ENCODE measurements at regions not wholly inside any gene's neighbourhood (a gene's known extent, or its start where the extent isn't known, plus 50 kb on each side); places are given as distances from the start of the nearest gene placed in this dataset.

GRCh38 chr1:220983877-220984635 is 104.8 kb downstream of the HLX start:
- DNase-seq: no peak

DNA sequence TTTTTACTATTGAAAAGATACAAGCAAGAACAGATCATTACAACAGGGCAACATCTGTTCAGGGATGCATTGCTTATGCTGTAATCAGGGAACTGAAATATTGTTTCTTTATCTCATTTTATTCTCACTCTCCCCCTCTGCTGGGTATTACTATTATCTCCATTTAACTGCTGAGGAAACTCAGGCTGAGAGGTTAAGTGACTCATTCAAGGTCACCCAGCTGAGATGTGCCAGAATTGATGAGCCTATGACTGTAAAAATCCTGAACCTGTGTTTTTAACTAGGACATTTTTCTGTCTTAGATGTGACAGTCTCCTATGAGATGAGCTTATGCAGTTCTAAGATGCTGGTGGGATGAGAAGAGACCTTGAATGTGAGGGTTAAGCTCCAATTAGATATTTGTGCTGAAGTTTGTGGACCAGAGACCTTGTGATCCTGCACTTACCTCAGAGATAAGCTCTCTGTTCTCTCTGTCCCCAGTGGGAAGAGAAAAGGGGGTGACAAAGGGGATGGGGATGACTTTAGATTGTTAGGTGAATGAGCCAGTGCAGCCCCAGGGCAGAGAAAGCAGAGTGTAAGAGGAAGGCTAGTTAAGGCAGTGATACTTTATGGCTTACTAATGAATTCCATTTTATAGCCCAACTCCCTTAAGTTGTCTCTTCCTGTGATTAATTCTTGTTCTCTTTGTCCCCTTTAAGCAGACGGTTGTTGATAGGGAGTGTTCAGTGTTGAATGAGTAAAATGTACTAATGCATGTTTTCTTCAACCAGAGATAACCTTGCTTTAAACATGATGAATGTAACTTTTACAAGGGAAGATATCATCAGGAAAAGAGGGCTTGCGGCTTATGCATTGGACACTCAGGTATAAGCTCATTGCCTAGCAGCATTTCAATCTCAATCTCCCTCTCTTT is 111.4 kb downstream of the HLX start:
- no peak for DNase-seq

- no peak for DNase-seq
Observed at GRCh38 chr1:220991506-220991905, 112.3 kb downstream of the HLX start.

DNA sequence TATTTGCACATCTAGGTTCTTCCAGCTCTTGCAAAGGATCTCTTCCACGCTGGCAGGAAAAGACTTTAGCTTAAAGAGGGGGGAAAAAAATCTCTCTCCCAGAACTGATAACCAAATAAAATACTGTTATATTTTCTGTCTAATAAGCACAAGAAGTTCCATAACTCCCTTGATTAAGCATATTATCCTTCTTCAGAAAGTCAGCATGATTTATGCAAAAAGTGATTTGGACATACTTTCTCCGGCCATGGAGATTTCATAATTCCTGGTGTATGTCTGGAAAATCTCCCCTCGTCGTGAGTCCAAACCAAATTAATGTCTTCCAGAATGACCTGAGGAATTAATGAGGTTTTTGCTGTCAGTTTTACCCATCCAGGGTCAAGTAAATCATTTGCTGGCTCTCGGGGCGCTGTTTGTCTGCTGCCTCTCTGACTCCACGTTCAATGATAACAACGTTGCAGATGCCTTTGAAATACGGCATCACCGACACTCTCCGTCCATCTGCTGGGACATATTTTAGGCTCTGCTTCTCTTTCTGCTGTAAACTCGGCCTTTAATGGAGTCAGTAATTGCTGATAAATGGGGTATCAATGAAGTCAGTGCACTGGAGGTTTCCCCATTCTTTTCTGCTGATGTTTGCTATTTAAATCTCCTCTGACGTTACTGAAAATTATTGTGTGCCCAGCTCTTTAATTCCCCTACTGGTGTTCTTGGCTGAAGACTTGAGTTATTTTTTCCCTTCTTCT is 112.9 kb downstream of the HLX start:
- no peak for DNase-seq

DNA sequence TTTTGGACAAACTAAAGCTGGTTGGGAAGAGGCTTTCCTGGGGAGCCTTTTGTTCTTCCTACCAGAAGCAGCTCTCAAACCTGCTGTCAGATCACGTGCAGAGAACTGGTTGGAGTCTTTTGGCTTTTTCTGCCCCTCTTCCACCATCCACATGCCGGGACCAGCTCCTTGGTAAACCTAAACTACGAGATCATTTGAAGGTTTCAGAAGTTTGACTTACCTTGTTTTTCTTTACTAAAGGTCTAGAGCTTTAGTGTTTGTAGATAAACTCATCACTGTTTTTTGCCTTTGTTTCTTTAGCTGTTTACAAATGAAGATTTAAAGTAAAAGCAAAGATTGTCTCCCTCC is 113.4 kb downstream of the HLX start:
- DNase-seq: no peak

DNA sequence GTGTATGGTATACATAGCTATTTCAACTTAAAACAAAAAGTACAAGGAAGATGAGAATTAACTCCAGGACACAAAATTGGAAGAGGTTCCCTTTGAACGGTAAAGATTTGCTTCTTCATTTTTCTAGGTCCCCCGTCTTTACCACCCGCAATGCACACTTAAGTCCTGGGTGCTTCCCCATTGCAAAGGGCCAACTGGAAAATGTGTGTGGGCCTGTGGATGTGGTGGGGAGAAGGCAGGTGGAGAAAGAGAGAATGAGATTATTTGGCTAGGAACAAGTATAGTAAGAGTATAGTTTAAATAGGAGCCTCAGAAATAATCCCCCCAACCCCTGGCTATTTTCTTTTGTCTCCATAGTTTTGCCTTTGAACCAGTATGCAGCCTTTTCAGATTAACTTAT is 115.4 kb downstream of the HLX start:
- DNase-seq: no peak

GRCh38 chr1:220997791-220998190 is 118.5 kb downstream of the HLX start:
- DNase-seq: no peak

GRCh38 chr1:220999872-221000863 is 120.9 kb downstream of the HLX start:
- no peak for DNase-seq

DNA sequence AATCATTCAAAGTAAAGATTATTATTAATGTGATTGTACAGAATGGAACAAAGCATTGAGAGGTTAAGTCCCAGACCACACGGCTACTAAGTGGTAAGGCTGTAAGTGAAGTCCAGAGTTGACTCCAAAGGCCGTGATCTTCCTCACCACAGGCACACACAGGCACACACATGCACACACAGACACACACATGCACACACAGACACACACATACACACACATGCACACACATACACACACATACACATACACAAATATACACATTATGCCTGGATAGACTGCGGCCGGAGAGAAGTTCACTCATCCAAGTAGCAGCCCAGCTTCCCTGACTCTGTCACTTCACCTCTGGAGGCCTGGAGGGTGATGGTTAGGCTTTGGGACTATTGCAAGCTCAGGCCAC is 121.9 kb downstream of the HLX start:
- no peak for DNase-seq

DNA sequence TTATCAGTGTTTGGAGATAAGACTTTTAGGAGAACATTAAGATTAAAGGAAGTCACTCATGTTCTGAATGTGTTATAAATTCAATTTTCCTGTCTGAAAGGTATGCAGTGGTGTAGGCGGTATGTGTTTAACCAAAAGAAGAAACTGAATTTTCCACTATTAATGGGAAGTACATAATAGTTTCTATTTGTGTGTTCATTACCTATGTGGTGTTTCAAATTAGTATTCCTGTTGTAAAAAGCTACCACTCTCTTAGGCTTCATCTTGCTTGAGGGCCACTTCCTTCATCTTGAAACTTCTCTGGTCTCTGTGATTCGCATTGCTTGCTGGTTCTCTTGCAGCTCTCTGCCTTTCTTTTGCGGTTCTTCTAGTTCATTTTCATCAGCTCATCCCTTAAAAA is 123.4 kb downstream of the HLX start:
- no peak for DNase-seq

DNA sequence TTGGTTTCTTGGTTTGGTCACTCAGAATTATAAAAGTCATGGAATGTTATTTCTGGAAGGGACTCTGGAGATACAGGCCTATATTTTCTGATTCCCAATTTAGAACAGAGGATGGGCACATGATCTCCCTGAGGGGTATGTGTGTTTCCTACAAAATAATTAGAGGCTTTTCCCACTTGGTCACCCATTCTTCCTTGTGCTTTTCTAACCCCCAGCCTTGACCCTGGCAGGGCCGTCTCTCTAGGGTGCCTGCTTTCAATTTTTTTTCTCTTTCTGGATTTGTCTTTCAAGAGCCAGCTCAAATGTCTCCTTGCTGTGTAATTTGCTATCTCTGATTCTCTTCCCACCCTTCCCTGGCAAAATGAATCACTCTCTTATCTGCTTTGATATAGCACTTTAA is 131.9 kb downstream of the HLX start:
- DNase-seq: no peak

GRCh38 chr1:221012120-221012519 is 132.9 kb downstream of the HLX start:
- DNase-seq: no peak

- no peak for DNase-seq
Observed at GRCh38 chr1:221013691-221014660, 134.7 kb downstream of the HLX start.

DNA sequence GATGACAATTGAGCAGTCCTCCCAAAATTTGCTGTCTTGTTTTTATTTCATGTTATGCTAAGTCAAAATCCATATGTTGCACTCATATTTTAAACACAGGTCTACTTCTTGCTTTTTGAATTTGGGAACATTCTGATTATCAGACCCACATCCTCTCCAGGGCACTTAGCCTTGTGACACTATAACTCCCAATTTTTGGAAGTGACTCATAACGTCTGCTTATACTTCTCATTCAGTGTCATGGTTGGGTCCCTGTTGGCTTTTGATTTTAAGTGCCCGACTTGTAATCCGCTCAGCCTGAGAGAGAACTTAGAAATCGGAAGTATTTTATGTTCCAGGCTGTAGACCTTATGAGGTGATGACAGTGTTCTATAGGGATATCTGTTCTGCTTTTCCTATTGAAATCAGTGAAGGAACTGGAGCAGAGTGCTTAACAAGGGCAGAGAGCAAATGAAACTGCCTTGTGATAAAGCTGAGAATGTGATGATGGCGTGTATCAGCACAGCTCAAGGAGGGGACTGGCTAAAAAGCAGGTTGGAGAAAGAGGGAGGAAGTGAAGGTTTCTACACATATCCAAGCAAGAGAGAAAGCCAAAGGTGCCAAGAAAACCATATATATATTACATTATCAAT is 136.0 kb downstream of the HLX start:
- no peak for DNase-seq

DNA sequence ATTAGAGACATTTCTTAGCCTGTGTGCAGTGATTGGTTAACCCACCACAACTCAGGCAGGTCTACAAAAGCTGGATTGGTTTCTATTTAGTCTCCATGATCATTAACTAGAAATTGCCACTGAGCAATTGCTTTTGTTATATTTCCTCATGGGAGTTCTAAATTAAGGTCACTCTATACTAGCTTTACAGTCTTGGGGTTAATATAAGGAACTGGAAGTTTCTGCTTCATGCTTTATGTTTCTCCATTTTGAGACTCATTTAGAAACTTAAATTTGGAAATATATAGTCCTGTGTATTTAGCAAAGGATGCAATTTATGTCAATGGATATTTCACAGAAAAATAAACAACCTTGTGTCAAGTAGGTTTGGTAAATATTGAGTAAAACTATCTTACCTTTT is 137.5 kb downstream of the HLX start:
- no peak for DNase-seq

DNA sequence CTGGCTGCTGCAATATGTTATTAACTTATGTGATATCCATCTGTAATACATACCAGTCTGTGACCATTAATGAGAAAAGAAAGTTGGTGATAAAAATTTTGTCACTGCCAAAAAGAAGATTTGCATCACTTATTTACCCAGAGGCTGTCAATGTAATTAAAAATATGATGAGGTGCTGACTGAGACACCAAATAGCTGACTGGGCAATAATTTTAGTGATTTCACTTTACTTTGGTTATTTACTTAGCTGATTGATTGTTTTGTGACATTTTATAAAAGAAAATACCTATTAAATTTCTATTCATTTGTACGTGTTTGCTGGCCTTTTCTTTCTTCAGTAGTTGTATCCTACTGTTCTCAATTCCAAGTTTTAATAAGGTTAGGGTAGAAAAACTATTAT is 139.2 kb downstream of the HLX start:
- DNase-seq: no peak

- DNase-seq: no peak
Observed at GRCh38 chr1:221022331-221022730, 143.1 kb downstream of the HLX start.

DNA sequence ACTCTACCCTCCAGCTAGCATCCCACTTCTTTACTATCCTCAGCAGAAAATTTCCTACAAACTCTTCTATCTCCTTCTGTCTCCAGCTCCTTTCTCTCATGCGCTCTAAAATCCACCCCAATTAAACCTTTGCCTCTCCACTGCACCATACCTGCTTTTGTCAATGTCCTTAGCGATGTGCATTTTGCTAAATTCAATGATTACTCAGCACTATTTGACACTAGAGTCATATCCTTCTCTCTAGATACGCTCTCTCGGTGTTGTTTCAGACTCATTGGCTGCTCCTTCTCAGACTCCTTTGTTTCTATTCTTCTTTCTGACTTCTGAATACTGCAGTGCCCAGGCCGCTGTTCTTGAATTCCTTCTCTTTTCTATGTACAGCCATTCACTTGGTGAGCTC is 144.2 kb downstream of the HLX start:
- no peak for DNase-seq

- DNase-seq: no peak
Observed at GRCh38 chr1:221025501-221025900, 146.3 kb downstream of the HLX start.

- DNase-seq: no peak
Observed at GRCh38 chr1:221025956-221026355, 146.7 kb downstream of the HLX start.

All from stimulated activated CD4-positive, alpha-beta T cell treated with anti-CD3 and anti-CD28 coated beads, Interleukin-2, amount 100 ng/mL, for 48 hours (primary cell).